ENCODE measurements at regions not wholly inside any gene's neighbourhood (a gene's known extent, or its start where the extent isn't known, plus 50 kb on each side); places are given as distances from the start of the nearest gene placed in this dataset.

DNA sequence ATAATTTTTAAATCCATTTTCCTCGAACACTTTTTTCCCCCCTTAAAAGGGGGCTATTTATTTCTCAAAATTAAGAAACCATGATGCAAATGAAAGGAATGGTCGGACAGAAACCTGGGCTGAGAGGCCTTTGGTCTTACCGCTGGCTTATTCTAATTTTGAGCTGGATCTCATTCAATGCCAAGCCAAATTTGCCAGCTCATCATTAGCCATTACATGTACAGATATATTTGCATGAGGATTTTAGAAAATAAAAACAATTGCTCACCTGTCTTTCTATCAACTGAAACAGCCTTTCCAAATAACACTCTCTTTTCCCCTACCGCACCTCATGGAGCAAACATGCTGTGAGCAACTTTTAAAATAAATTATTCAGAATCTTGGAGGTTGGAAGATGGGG, 219.5 kb upstream of the DTNBP1 start:
- Mint-ChIP-seq H3K27ac (peak overlapping the region; percentile 67), H3K27me3 (no peaks in the 10 kb centered on the region), H3K9me3 (peaks cover 4% of the 10 kb centered on the region), H3K4me3 (no peak overlapping the region), H3K36me3 (peaks cover 5% of the 10 kb centered on the region), H3K4me1 (peaks cover 44% of the 10 kb centered on the region)
- ATAC-seq: no peak

DNA sequence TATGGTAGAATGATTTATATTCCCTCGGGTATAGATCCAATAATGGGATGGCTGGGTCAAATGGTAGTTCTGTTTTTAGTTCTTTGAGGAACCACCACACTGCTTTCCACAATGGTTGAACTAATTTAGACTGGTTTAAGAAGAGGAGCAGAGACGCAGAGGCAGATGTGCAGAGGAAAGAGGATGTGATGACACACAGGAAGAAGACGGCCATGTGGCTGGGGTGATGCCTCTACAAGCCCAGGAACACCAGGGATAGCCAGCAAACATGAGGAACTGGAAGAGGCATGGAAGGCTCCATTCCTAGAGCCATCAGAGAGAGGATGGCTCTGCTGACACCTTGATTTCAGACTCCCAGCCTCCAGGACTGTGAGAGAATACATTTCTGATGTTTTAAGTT, 218.3 kb upstream of the DTNBP1 start:
- peak overlapping the region; percentile 76 for H3K27ac Mint-ChIP-seq
- H3K27me3 Mint-ChIP-seq: no peaks in the 10 kb centered on the region
- peaks cover 44% of the 10 kb centered on the region for H3K4me1 Mint-ChIP-seq
- no peak overlapping the region for H3K4me3 Mint-ChIP-seq
- H3K36me3 Mint-ChIP-seq: peaks cover 5% of the 10 kb centered on the region
- ATAC-seq: no peak
- peaks cover 4% of the 10 kb centered on the region for H3K9me3 Mint-ChIP-seq

DNA sequence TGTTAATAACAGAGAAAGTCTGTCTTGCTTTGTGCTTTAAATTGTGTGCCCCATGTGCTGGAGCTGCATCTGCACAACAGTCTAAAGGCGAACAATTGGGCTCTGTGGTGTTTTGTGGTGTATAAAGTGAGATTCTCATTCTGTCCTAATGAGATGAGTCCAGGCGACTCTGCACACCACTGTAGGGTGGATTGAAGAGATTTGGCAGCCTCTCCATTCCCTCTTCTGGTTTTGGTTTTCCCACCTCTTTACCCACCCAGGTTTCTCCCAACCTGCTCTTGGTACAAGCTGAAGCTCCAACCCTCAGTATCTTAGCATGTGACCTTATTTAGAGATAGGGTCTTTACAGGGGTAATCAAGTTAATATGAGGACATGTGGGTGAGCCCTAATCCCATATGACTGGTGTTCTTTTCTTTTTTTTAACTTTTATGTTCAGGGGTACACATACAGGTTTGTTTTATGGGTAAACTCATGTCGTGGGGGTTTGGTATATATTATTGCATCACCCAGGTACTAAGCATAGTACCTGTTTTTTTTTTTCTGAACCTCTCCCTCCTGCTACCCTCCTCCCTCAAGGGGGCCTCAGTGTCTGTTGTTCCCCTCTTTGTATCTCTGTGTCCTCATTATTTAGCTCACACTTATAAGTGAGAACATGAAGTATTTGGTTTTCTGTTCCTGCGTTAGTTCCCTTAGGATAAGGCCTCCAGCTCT, 217.6 kb upstream of the DTNBP1 start:
- Mint-ChIP-seq H3K36me3 (peaks cover 1% of the 10 kb centered on the region), H3K4me1 (peaks cover 46% of the 10 kb centered on the region), H3K27me3 (no peaks in the 10 kb centered on the region), H3K4me3 (peak overlapping the region; percentile 27), H3K27ac (peak overlapping the region; percentile 76), H3K9me3 (peaks cover 1% of the 10 kb centered on the region)
- ATAC-seq: no peak

DNA sequence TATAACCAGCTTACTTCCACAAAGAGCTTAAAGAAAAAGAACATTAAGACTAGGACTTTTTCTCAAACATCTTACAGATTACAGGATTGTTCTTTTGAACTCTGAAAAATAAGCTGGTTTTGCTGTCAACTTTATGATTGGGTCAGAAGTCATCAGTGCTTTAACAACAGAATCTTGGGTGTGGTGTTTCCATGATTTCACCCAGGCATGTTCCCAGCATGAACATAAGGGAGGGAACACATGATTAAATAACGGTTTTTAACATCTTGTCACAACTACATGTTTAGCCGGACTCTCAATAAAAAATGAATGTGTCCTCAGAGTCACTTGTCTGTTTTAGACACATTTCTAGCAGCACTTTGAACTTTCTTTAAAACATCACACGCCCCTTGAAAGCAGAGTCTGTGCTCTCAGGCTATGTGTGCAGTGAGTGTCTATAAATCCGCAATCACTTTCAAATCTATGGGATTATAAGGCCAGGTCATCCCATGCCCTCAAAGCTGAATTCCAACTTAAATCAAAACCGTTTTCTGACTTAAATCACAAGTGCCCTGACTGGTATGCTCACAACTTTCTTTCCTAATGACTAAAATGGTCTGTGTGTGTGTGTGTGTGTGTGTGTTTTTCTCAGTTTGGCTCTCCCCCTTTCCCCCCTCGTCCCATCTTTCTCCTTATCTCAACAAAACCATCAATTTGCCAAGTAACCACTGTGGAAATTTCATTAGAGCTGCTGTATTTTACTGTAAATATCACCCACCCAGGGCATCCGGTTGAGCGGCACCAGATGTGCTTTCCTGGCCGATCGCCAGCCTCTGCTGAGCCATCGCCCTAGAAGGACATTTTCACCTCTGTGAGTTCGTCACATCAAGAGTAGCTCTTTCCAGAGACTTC, 216.8 kb upstream of the DTNBP1 start:
- no peaks in the 10 kb centered on the region for H3K36me3 Mint-ChIP-seq
- H3K4me3 Mint-ChIP-seq: peak overlapping the region; percentile 27
- H3K4me1 Mint-ChIP-seq: peaks cover 49% of the 10 kb centered on the region
- H3K27ac Mint-ChIP-seq: peak overlapping the region; percentile 76
- H3K9me3 Mint-ChIP-seq: no peaks in the 10 kb centered on the region
- peak; percentile 86 for ATAC-seq
- no peaks in the 10 kb centered on the region for H3K27me3 Mint-ChIP-seq

DNA sequence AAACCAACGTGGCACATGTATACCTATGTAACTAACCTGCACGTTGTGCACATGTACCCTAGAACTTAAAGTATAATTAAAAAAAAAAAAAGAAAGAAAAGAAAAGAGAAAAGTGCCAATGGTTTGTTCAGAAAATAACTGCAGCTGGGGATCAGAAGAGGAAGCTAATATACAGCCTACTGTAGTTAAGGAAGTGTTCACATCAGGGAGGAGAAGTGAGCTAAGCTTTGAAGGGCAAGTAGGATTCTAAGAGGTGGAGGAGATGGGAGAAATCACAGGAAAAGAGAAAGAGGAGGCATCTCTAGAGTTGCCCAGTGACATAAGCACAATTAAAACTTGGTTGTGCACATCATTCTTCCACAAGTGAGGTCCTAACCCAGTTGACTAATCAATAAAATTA, 214.4 kb upstream of the DTNBP1 start:
- Mint-ChIP-seq H3K36me3 (no peaks in the 10 kb centered on the region), H3K27me3 (no peaks in the 10 kb centered on the region), H3K9me3 (no peaks in the 10 kb centered on the region), H3K4me3 (no peak overlapping the region), H3K27ac (peak overlapping the region; percentile 70), H3K4me1 (peaks cover 59% of the 10 kb centered on the region)
- no peak for ATAC-seq

DNA sequence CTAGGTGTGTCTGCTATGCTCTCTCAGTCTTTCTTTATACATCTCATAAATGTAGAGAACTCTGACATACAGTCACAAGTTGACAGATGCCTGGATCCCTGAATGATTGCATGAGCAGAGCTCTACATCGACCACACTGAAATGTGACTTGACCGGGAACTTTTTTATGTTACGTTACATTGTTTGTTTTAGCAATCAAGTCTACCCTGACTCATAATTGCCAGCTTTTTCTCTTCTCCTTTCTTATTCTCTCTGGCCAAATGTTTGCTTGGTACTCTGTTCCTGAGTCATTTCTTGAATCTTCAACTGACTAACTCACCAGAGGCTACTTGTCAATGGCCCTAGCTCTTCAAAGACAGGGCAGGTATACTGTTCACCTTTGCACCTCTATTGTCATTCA, 213.6 kb upstream of the DTNBP1 start:
- no peaks in the 10 kb centered on the region for H3K36me3 Mint-ChIP-seq
- peaks cover 56% of the 10 kb centered on the region for H3K4me1 Mint-ChIP-seq
- peak; percentile 89 for ATAC-seq
- peak overlapping the region; percentile 70 for H3K27ac Mint-ChIP-seq
- no peak overlapping the region for H3K4me3 Mint-ChIP-seq
- no peaks in the 10 kb centered on the region for H3K27me3 Mint-ChIP-seq
- H3K9me3 Mint-ChIP-seq: no peaks in the 10 kb centered on the region

DNA sequence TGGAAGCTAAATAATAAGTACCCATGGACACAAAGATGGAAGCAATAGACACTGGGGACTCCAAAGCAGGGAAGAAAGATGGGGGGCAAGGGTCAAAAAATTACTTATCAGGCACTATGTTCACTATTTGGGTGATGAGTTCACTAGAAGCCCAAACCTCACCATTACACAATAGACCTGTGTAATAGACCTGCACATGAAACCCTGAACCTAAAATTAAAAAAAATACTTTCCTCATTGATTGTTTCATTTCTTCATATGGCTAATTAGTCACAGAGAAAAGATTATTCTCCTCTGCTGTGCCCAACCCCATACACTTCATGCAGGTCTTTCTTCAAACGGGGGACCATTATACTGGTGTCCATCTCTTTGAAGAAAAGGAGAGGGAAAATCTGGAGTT, 213.0 kb upstream of the DTNBP1 start:
- no peak overlapping the region for H3K4me3 Mint-ChIP-seq
- peaks cover 50% of the 10 kb centered on the region for H3K4me1 Mint-ChIP-seq
- H3K27ac Mint-ChIP-seq: peak overlapping the region; percentile 70
- no peaks in the 10 kb centered on the region for H3K36me3 Mint-ChIP-seq
- no peaks in the 10 kb centered on the region for H3K27me3 Mint-ChIP-seq
- ATAC-seq: no peak
- H3K9me3 Mint-ChIP-seq: no peaks in the 10 kb centered on the region

DNA sequence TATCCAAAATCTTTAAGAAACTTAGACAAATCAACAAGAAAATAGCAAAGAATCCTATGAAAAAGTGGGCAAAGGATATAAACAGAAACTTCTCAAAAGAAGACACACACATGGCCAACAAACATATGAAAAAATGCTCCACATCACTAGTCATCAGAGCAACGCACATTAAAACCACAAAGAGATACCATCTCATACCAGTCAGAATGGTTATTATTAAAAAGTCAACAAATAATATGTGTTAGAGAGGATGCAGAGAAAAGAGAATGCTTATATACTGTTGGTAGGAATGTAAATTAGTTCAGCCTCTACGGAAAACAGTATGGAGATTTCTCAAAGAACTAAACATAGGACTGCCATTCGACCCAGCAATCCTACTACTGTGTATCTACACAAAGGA, 212.0 kb upstream of the DTNBP1 start:
- no peaks in the 10 kb centered on the region for H3K36me3 Mint-ChIP-seq
- no peak overlapping the region for H3K4me3 Mint-ChIP-seq
- H3K9me3 Mint-ChIP-seq: no peaks in the 10 kb centered on the region
- H3K4me1 Mint-ChIP-seq: peaks cover 40% of the 10 kb centered on the region
- ATAC-seq: no peak
- H3K27me3 Mint-ChIP-seq: no peaks in the 10 kb centered on the region
- H3K27ac Mint-ChIP-seq: peak overlapping the region; percentile 22

DNA sequence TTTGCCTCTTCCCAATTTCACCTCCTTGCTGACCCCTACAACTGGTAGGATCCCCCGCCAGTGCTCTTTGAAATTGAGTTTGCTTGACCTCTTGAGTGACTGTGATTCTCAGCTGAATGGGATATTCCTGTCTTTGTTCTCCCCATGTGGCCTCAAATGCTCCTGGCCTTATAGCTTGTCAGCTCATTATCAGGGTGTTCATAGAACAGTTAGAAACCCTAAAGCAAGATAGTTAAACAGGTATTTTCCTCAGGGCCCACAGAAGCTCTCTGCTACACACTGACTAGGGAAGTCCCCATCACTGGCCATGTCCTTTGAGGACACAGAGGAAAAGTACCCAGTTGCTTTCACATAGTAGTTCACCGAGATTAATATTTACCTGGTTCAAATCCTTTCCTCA, 211.5 kb upstream of the DTNBP1 start:
- Mint-ChIP-seq H3K4me1 (peaks cover 36% of the 10 kb centered on the region), H3K27ac (peak overlapping the region; percentile 22), H3K4me3 (no peak overlapping the region), H3K9me3 (no peaks in the 10 kb centered on the region), H3K36me3 (no peaks in the 10 kb centered on the region), H3K27me3 (no peaks in the 10 kb centered on the region)
- ATAC-seq: no peak

DNA sequence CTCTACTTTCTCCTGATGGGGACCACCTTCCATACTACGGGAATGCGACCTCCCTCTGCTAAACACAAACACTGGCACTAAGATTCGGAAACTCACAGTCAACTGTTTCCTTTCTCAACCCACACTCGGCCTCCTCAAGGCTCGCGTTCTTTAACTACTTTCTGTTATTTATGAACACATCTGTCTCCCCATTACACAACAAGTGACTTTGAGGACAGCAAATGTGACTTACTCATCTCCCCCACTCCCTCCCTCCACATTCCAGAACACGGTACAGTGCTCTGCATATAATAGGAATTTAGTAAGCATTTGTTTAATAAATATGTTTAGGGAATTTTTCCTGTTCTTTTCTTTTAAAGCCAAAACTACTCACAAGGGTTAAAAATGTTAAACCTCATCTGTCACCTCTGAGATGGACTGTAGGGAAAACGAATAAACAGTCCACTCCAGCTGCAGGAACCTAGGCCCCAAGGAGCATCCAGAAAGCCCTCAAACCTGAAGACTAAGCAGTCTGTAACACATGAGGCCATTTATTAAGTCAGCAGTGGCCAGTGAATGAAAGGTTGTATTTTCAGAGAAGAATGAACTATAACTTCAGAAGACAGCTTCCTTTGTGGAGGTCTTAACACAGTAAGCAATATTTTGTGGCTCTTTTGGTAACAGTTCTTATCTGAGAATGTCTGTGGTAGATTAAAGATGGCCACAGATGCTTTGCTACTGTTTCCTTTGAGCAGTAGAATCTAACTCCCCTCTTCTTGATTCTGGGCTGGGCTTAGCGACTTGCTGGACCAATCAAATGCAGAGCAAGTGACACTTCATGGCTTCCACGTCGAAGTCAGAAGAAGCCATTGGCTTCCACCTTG, 209.6 kb upstream of the DTNBP1 start:
- H3K36me3 Mint-ChIP-seq: no peaks in the 10 kb centered on the region

DNA sequence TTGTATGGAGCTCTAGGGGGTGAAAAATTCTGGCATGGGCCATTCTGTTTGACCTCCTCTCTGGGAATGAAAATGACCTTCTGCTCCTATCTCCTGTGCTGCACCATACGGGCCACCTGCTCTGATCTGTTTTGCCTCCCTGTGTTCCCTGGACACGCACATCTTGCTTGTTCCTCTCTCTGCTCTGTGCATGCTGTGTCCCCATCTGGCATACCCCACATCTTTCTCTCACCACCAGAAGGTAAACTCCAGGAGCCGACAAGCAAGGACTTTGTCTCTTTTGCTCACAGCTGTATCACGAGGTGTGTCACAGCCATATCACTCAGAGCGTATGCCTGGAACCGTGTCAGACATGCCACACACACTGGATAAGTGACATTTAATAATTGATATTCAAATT, 208.4 kb upstream of the DTNBP1 start:
- H3K36me3 Mint-ChIP-seq: no peaks in the 10 kb centered on the region
- no peaks in the 10 kb centered on the region for H3K9me3 Mint-ChIP-seq
- no peak for ATAC-seq
- H3K4me1 Mint-ChIP-seq: peaks cover 18% of the 10 kb centered on the region
- H3K27ac Mint-ChIP-seq: no peak overlapping the region
- no peak overlapping the region for H3K4me3 Mint-ChIP-seq
- H3K27me3 Mint-ChIP-seq: no peaks in the 10 kb centered on the region

More for the DNA sequence above, 209.6 kb upstream of the DTNBP1 start:
- H3K4me1 Mint-ChIP-seq: peaks cover 29% of the 10 kb centered on the region
- peak overlapping the region; percentile 23 for H3K27ac Mint-ChIP-seq
- H3K9me3 Mint-ChIP-seq: no peaks in the 10 kb centered on the region
- no peak overlapping the region for H3K4me3 Mint-ChIP-seq
- ATAC-seq: no peak
- no peaks in the 10 kb centered on the region for H3K27me3 Mint-ChIP-seq

DNA sequence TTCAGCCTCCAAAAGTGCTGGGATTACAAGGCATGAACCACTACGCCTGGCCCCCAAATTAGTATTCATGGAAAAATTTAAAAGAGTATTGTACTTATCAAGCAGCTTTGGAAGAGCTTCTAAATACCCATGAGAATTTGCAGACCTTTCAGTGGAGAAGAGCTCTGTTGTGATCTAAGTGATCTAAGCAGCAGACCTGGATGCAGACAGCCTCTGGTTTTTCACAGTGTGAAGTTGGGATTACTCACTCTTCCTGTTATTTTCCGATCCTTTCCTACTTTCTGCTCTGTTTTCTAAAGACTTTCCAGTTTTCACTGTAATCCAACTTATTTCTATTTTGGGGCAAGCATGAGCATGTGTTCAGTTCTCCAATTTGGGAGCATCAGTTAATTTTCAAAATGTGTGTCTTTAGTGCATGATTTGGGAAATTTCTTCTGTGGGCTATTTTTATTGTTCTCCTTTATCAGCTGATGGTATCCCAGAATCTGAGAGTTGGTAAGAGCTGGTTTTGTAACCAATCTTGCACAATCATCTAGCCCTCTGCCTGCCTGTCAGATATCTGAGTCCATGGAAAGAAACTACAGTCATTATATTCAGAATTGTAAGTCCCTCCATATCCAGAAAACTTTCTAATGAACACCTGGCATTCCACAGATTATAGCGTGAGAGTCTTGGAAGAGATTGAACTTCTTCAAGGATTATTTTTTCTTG, 207.7 kb upstream of the DTNBP1 start:
- Mint-ChIP-seq H3K27me3 (no peaks in the 10 kb centered on the region), H3K4me1 (peaks cover 13% of the 10 kb centered on the region), H3K4me3 (no peak overlapping the region), H3K9me3 (no peaks in the 10 kb centered on the region), H3K36me3 (no peaks in the 10 kb centered on the region), H3K27ac (no peak overlapping the region)
- no peak for ATAC-seq

DNA sequence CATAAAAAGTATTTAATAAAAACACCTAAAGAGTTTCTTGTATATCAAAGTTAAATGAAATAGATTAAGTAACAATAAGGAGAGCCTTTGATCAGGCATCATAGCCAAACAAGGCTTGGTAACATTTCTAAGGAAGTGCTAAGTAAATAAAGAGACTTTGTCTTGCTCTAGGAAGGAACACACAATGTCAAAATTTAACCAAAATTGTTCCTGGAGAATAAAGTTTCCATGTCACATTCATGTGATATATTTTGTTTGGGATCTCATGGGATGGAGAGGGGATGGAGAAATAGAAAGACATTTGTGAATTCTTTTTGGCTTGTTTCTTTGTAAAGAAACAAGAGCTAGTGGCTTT, 201.9 kb upstream of the DTNBP1 start:
- ATAC-seq: no peak
- H3K27me3 Mint-ChIP-seq: no peaks in the 10 kb centered on the region
- H3K9me3 Mint-ChIP-seq: no peaks in the 10 kb centered on the region
- H3K36me3 Mint-ChIP-seq: no peaks in the 10 kb centered on the region
- no peak overlapping the region for H3K4me3 Mint-ChIP-seq
- H3K27ac Mint-ChIP-seq: no peak overlapping the region
- H3K4me1 Mint-ChIP-seq: no peaks in the 10 kb centered on the region

DNA sequence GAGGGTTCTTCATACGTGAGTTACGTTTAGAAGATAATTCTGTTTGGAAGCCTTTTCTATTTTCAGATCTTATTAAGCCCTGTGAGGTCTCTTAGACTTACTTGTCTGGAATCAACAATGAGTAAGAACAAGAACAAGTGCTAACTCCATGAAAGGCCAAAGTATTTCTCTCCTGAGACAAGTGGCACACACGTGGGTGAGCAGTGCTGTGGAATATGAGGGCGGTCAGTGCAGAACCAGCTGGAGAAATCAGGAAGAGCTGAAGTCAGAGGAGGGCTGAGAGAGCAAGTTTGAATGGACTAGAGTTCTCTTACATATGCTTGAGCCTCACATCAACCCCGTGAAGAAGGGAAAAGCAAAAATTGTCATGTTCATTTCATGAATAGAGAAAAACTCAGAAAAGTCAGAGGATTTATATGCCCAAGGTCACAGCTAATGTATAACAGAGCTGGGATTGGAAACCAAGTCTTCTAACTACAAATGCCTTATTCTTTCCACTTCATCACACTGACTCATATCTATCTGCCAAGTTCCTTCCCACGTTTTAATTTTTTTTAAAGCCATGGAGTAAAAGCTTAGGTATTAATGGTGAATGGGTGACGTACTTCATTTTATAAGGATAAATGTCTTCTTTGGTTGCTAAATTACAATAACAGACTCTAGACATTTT, 201.3 kb upstream of the DTNBP1 start:
- no peaks in the 10 kb centered on the region for H3K4me1 Mint-ChIP-seq
- H3K4me3 Mint-ChIP-seq: no peak overlapping the region
- no peaks in the 10 kb centered on the region for H3K27me3 Mint-ChIP-seq
- no peaks in the 10 kb centered on the region for H3K36me3 Mint-ChIP-seq
- no peak for ATAC-seq
- H3K27ac Mint-ChIP-seq: no peak overlapping the region
- no peaks in the 10 kb centered on the region for H3K9me3 Mint-ChIP-seq

All from stimulated activated memory B cell treated with anti-CD40 and anti-IgM and Interleukin-4, amounts not matched to agents 10 μg/mL and 1 μg/mL and 100 μg/mL, for 72 hours (primary cell).